ENCODE measurements at regions not wholly inside any gene's neighbourhood (a gene's known extent, or its start where the extent isn't known, plus 50 kb on each side); places are given as distances from the start of the nearest gene placed in this dataset.

- no peak for DNase-seq (ENCODE audit: low read depth)
These were observed 109.0 kb downstream of the TFAP2A start for GRCh38 chr6:10305790-10306415.

DNA sequence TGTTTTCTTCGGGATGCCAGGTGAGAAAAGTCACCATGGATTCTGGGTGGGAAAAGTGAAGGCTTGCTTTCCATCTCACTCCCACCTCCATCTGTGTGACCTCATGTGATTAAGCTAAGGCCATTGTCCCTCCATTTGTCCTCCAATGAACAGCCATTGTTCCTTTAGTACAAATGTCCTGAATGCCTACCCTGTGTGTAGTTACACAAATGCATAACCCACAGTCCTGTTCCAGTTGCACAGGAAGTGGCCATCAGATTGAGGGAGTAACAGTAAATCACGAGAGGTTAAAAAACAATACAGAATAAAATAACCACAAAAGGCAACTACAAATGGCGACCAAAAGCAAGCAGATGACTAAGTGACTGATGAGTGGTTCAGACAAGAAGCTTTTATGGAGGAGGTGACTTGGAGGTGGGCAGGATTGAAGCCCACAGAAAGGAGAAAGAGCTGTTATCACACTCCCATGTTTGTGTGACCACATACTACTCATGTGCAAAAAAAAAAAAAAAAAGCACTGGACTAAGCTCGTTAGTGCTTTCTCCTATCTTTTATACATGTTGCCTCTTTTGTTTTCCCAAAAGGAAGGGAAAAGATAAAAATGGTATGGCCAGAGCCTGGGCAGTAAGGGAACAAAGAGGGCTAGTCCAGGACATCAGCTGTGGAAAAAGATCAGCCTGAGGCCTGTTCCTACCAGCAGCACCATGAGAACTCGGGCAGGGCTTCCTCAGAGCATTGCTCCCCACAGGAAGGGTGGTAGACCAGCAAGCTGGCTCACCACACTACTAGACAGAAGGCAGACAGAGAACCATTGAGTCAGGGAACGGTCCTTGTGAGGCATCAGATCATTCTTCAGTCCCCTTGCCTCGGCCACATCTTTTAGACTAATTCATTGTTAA lies 111.0 kb downstream of the TFAP2A start:
- peak; percentile 57 for DNase-seq (ENCODE audit: low read depth)

DNA sequence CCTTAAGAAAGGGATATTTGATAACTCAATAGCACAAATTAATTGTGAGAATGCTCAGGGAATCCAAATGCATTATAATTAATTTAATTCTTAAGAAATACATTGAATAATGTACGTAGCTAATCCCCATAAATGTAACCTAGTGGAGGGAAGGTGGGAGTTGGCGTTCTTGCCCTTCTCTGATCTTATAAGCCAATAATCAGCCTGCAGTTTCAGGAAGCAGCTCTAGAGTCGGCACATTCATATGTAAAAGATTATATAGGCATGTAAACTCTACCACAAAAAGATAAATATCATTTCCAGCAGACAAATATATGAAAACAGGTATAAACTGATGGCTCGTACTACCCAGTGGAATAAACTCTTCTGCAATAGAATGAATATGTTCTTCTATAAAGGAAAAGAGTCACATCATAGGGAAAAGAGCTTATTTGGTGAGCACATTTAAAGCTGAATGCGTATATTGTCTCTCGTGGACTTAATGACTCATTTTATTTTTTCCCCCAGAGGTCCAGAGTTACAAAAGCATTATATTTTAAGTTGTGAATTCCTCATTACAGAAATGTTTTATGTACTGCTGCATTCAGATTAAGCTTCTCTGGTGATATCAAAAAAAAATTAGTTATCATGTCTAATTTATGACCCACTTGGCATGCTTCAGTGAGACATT lies 112.2 kb downstream of the TFAP2A start:
- no peak for DNase-seq (ENCODE audit: low read depth)

GRCh38 chr6:10300071-10300470 lies 114.8 kb downstream of the TFAP2A start:
- peak; percentile 65 for DNase-seq (ENCODE audit: low read depth)

- DNase-seq (ENCODE audit: low read depth), result no peak
These were observed 117.0 kb downstream of the TFAP2A start for GRCh38 chr6:10297832-10298231.

DNA sequence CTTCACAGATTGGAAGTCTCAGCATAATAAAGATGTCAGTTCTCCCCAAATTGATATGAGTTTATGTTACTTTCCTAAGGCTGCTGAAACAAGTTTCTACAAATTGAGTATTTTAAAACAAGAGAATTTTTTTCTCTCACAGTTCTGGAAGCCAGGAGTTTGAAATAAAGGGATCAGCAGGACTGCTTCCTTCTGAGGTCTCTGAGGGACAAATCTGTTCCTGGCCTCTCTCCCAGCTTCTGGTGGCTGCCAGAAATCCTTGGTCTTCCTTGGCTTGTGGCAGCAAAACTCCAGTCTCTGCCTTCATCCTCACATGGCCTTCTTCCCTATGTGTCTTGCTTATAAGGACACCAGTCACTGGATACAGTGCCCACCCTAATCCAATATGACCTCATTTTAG lies 136.1 kb downstream of the TFAP2A start:
- no peak for DNase-seq (ENCODE audit: low read depth)

GRCh38 chr6:10276660-10277287 lies 138.1 kb downstream of the TFAP2A start:
- DNase-seq (ENCODE audit: low read depth), result no peak

DNA sequence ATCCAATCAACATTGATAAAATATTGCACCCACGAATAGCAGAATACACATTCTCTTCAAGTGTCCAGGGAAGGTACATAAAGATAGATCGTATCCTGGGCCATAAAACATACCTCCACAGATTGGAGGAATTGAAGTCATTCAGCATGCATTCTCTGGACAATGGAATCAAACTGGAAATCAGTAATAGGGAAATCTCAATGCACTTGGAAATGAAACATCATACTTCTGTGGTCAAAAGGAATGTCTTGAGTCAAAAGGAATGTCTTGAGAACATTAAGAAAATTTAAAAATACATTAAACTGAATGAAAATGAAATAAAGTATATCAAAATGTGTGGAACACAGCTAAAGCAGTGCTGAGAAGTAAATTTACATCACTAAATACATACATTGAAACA lies 138.8 kb downstream of the TFAP2A start:
- no peak for DNase-seq (ENCODE audit: low read depth)

DNA sequence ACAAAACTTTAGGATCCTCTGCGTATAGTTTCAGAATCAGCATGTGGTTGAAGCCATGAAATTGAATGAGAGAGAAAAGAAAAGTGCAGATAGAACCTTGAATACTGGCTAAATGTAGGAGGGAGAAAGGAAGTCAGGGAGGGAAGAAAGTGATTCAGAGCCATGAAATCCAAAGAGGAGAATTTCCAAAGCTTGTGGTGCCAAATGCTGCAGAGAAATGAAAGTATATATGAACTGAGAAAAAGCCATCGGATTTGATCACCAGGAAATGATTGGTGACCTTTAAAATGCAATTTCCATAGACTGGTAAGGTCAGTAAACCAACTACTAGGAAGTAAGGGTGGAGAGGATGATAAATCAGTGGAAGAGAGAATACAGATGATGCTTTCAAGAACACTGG lies 142.3 kb downstream of the TFAP2A start:
- DNase-seq (ENCODE audit: low read depth), result peak; percentile 46

GRCh38 chr6:10271982-10272381 lies 142.9 kb downstream of the TFAP2A start:
- no peak for DNase-seq (ENCODE audit: low read depth)

DNA sequence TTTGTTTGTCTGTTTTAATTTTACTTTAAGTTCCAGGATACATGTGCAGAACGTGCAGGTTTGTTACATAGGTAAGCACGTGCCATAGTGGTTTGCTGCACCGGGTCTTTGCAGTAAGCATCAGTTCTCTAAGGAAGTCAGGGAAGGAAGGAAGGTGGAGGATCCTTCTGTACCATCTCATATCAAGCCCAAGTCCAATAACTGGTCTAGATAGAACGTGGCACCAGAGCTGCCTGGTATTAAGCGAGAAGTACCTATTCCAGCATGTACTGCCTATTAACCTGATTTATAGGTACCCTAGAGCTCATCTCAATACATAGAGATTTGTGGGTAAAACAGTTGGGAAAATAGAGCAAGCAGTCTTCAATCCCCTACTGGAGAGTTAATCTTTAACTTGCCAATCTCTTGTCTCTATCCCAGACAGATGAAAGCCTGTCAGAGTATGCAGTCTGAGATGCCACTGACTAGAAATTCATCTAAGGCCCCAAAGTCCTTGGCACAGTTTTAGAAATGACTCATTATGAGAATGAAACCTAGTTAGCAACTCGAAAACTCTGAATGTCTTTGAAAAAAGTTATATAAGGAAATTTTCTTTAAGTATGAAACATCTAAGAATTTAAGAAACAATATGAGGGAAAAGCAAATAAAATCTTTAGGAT lies 144.9 kb downstream of the TFAP2A start:
- peak; percentile 72 for DNase-seq (ENCODE audit: low read depth)

GRCh38 chr6:10268611-10269310 lies 146.1 kb downstream of the TFAP2A start:
- peak; percentile 54 for DNase-seq (ENCODE audit: low read depth)

- DNase-seq (ENCODE audit: low read depth), result no peak
These were observed 146.8 kb downstream of the TFAP2A start for GRCh38 chr6:10268111-10268510.

GRCh38 chr6:10266462-10266861 lies 148.4 kb downstream of the TFAP2A start:
- DNase-seq (ENCODE audit: low read depth), result no peak

- peak; percentile 69 for DNase-seq (ENCODE audit: low read depth)
These were observed 148.8 kb downstream of the TFAP2A start for GRCh38 chr6:10266061-10266460.

GRCh38 chr6:10262505-10262904 lies 152.4 kb downstream of the TFAP2A start:
- DNase-seq (ENCODE audit: low read depth), result no peak

DNA sequence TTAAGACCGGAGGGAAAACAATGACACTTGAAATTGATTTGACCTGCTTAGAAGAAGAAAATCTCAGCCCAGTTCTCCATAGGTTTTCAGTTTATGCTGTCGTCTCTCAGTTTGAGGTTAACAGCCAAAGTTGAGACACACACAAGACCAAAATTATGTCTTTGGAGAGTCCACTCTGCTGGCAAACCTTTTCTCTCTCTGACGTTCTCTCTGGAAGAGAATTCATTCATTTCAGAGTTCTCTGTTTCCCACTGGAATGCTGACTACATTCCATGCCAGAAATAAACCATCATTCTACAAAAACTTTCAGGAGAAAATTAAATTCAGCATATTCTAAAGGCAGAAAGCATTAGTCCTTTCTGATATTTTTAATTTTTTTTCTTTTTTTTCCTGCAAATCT lies 155.2 kb downstream of the TFAP2A start:
- no peak for DNase-seq (ENCODE audit: low read depth)

DNA sequence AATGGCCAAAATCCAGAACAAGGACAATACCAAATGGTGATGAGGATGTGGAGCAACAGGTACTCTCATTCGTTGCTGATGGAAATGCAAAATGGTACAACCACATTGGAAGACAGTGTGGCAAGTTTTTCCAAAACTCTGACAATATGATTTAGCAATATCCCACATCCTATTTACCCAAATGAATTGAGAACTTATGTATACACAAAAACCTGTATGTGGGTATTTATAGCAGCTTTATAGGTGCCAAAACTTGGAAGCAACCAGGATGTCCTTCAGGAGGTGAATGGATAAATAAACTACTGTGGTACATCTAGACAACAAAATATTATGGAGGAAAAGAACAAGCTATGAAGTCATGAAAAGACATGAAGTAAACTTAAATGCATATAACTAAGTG lies 156.5 kb downstream of the TFAP2A start:
- DNase-seq (ENCODE audit: low read depth), result no peak

- peak; percentile 22 for DNase-seq (ENCODE audit: low read depth)
These were observed 158.7 kb downstream of the TFAP2A start for GRCh38 chr6:10256113-10256690.

DNA sequence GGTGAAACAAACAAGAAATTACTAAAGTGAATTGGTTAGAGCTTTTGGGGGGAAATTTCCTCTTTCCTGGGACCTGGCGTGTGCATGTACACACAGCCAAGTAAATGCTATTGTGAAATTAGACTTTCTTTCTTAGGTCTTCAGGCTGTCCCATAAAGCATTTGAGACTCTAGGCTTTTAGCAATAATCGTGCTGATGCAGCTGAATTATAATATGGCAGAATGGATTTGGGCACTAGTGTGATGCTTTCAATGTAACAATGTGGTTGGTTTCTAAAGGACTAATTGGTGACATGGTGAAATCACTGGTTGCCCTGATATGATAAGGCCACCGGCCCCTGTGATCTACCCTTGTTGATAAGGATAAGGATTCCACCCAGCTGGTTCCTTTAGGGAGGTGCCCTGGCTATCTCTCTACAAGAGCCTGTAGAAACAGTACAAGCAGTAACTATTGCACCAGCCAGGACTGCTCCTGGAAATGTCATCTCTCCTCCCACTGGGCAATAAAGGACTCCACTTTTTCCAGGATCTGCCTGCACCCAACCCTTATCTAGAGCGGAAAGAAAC lies 164.1 kb downstream of the TFAP2A start:
- no peak for DNase-seq (ENCODE audit: low read depth)

Measured in Daoy (cell line).